ENCODE measurements at regions not wholly inside any gene's neighbourhood (a gene's known extent, or its start where the extent isn't known, plus 50 kb on each side); places are given as distances from the start of the nearest gene placed in this dataset.
A peak's percentile ranks its signal among the peaks of the same experiment; 100 is the strongest.

GRCh38 chr2:160550048-160550447 is 56.4 kb upstream of the RBMS1 start:
- POLR2A ChIA-PET = no interaction called here
- H3F3A ChIP-seq (replicated peaks; ENCODE audit: insufficient read depth) = no peaks in the 10 kb centered on the region
- no peaks in the 10 kb centered on the region for H3K9me2 ChIP-seq
- peaks cover 9% of the 10 kb centered on the region; the same call in 1 of the 2 replicates for H3K9me3 ChIP-seq
- H3K36me3 ChIP-seq (replicated peaks in 1 of 2; ENCODE audit: control insufficient read depth in 1 of 2, insufficient read depth in 2 of 2, low read length in 1 of 2) = no peaks in the 10 kb centered on the region
- no peaks in the 10 kb centered on the region for H4K20me1 ChIP-seq (ENCODE audit: insufficient read depth)
- no peaks in the 10 kb centered on the region for H3K27me3 ChIP-seq (ENCODE audit: insufficient read depth)
- WGBS (ENCODE audit: low lambda C conversion rate) = 76% methylated on average over 2 of the region's 2 CpGs
- H3K4me1 ChIP-seq (ENCODE audit: control insufficient read depth in 1 of 2, insufficient read depth in 2 of 2, low read depth in 1 of 2, low read length in 1 of 2) = no peaks in the 10 kb centered on the region
- no peak for DNase-seq
- H3K9ac ChIP-seq = no peak overlapping the region
- CTCF ChIA-PET = interaction anchor here (0.5 to 1.0 kb wide), 3 partner anchors 13 to 445 kb away, joined by 3 read pairs; no protein-coding TSS in a partner anchor
- H2AFZ ChIP-seq (ENCODE audit: low read depth) = 0 out of 2 replicates have a peak overlapping the region, but pooled peaks have one; percentile 20
- H3K4me2 ChIP-seq = no peak overlapping the region
- no peak overlapping the region for H3K27ac ChIP-seq (ENCODE audit: low read depth in 2 of 2, low read length in 1 of 2)
- TF ChIP-seq CTCF (IDR thresholded peaks at IDR 0.05) = no peak
- no peak for TF ChIP-seq POLR2AphosphoS5 (IDR thresholded peaks at IDR 0.05; ENCODE audit: low read depth, low read length)
- no peak for TF ChIP-seq GATA2 (CRISPR knock-in tag; IDR thresholded peaks at IDR 0.05)
- TF ChIP-seq ZBTB33 (IDR thresholded peaks at IDR 0.05; ENCODE audit: borderline replicate concordance, low read depth) = no peak
- TF ChIP-seq EZH2phosphoT487 (IDR thresholded peaks at IDR 0.05; ENCODE audit: borderline replicate concordance, low read depth) = no peak
- TF ChIP-seq YY1 (IDR thresholded peaks at IDR 0.05; ENCODE audit: low read depth) = no peak
- TF ChIP-seq ELF1 (IDR thresholded peaks at IDR 0.05) = no peak
- no peaks in the 10 kb centered on the region for H3K79me2 ChIP-seq (ENCODE audit: insufficient read depth)
- H3K4me3 ChIP-seq (ENCODE audit: low read depth in 2 of 2, low read length in 1 of 2) = no peak overlapping the region

- 80% methylated on average over 4 of the region's 4 CpGs for WGBS (ENCODE audit: low lambda C conversion rate)
- no peaks in the 10 kb centered on the region for H4K20me1 ChIP-seq (ENCODE audit: insufficient read depth)
- no peaks in the 10 kb centered on the region for H3K4me1 ChIP-seq (ENCODE audit: control insufficient read depth in 1 of 2, insufficient read depth in 2 of 2, low read depth in 1 of 2, low read length in 1 of 2)
- TF ChIP-seq MEF2A (IDR thresholded peaks at IDR 0.05; ENCODE audit: borderline replicate concordance, low read depth) (no peak), SMC3 (IDR thresholded peaks at IDR 0.05; ENCODE audit: low read depth, low read length) (no peak), USF2 (IDR thresholded peaks at IDR 0.05; ENCODE audit: borderline replicate concordance, low read depth, low read length) (no peak), EP300 (IDR thresholded peaks at IDR 0.05; ENCODE audit: borderline replicate concordance in 1 of 2, low read depth in 1 of 2, low read length in 1 of 2) (no peak), GATA2 (CRISPR knock-in tag; IDR thresholded peaks at IDR 0.05) (no peak), FOSL2 (IDR thresholded peaks at IDR 0.05; ENCODE audit: borderline replicate concordance, low read depth) (no peak), YY1 (IDR thresholded peaks at IDR 0.05; ENCODE audit: low read depth) (no peak), CTCF (IDR thresholded peaks at IDR 0.05) (no peak), IRF3 (IDR thresholded peaks at IDR 0.05; ENCODE audit: low read depth, low read length) (no peak), PBX3 (IDR thresholded peaks at IDR 0.05) (no peak)
- no peaks in the 10 kb centered on the region for H3K36me3 ChIP-seq (replicated peaks in 1 of 2; ENCODE audit: control insufficient read depth in 1 of 2, insufficient read depth in 2 of 2, low read length in 1 of 2)
- H3K9me3 ChIP-seq = peaks cover 9% of the 10 kb centered on the region; the same call in 1 of the 2 replicates
- ChIA-PET POLR2A (no interaction called here), CTCF (no interaction called here)
- no peak for DNase-seq
- H3K27ac ChIP-seq (ENCODE audit: low read depth in 2 of 2, low read length in 1 of 2) = no peak overlapping the region
- no peak overlapping the region; the same call in 1 of the 2 replicates for H2AFZ ChIP-seq (ENCODE audit: low read depth)
- H3K4me3 ChIP-seq (ENCODE audit: low read depth in 2 of 2, low read length in 1 of 2) = no peak overlapping the region
- no peak overlapping the region for H3K4me2 ChIP-seq
- H3F3A ChIP-seq (replicated peaks; ENCODE audit: insufficient read depth) = no peaks in the 10 kb centered on the region
- no peak overlapping the region for H3K9ac ChIP-seq
- H3K27me3 ChIP-seq (ENCODE audit: insufficient read depth) = no peaks in the 10 kb centered on the region
- H3K9me2 ChIP-seq = no peaks in the 10 kb centered on the region
- H3K79me2 ChIP-seq (ENCODE audit: insufficient read depth) = no peaks in the 10 kb centered on the region
These were observed 57.7 kb upstream of the RBMS1 start for GRCh38 chr2:160551259-160551658.

All from SK-N-SH (cell line).